Dendritic cell treated with granulocyte-macrophage colony-stimulating factor and Interleukin-4, amounts not matched to agents 40 ng/mL and 50 ng/mL, for 4 days (primary cell): ENCODE measurements at regions not wholly inside any gene's neighbourhood (a gene's known extent, or its start where the extent isn't known, plus 50 kb on each side); places are given as distances from the start of the nearest gene placed in this dataset.

Experiments
- H3K27ac Mint-ChIP-seq: one replicate; pipeline ENCODE4 v1.8.0; 2022; ENCODE audit warnings: mild to moderate bottlenecking, mixed read lengths
- H3K27me3 Mint-ChIP-seq: one replicate; pipeline ENCODE4 v1.8.0; 2022; ENCODE audit warnings: mild to moderate bottlenecking, mixed read lengths
- H3K36me3 Mint-ChIP-seq: one replicate; pipeline ENCODE4 v1.8.0; 2022; ENCODE audit warnings: low read depth, mixed read lengths
- H3K4me1 Mint-ChIP-seq: one replicate; pipeline ENCODE4 v1.8.0; 2022; ENCODE audit warnings: low read depth, mixed read lengths
- H3K4me3 Mint-ChIP-seq: one replicate; pipeline ENCODE4 v1.8.0; 2022; ENCODE audit warnings: mild to moderate bottlenecking, moderate library complexity, mixed read lengths
- H3K9me3 Mint-ChIP-seq: one replicate; pipeline ENCODE4 v1.8.0; 2022; ENCODE audit warnings: mixed read lengths
- intact Hi-C: fragments of 100-400 bp; cut with micrococcal nuclease; formaldehyde crosslinking; loops from one replicate; pipeline ENCODE4 v1.15.0; 2022

GRCh38 chr2:12818416-12819102, 101.8 kb downstream of the TRIB2 start:
- Mint-ChIP-seq H3K36me3 (no peaks in the 10 kb centered on the region), H3K27me3 (peaks cover 13% of the 10 kb centered on the region), H3K4me3 (no peak overlapping the region), H3K27ac (no peak overlapping the region), H3K4me1 (peaks cover 21% of the 10 kb centered on the region), H3K9me3 (no peaks in the 10 kb centered on the region)
- intact Hi-C loops, result no loop called here

- H3K27me3 Mint-ChIP-seq, result peaks cover 17% of the 10 kb centered on the region
- H3K27ac Mint-ChIP-seq, result no peak overlapping the region
- intact Hi-C loops, result no loop called here
- H3K4me1 Mint-ChIP-seq, result peaks cover 21% of the 10 kb centered on the region
- H3K4me3 Mint-ChIP-seq, result no peak overlapping the region
- no peaks in the 10 kb centered on the region for H3K36me3 Mint-ChIP-seq
- no peaks in the 10 kb centered on the region for H3K9me3 Mint-ChIP-seq
Measured at GRCh38 chr2:12819103-12819475, 102.4 kb downstream of the TRIB2 start.

GRCh38 chr2:12819721-12820120, 103.0 kb downstream of the TRIB2 start:
- H3K4me1 Mint-ChIP-seq, result peaks cover 21% of the 10 kb centered on the region
- intact Hi-C loops, result no loop called here
- no peaks in the 10 kb centered on the region for H3K36me3 Mint-ChIP-seq
- no peak overlapping the region for H3K4me3 Mint-ChIP-seq
- H3K27me3 Mint-ChIP-seq, result peaks cover 19% of the 10 kb centered on the region
- no peaks in the 10 kb centered on the region for H3K9me3 Mint-ChIP-seq
- no peak overlapping the region for H3K27ac Mint-ChIP-seq

GRCh38 chr2:12821656-12822055, 104.9 kb downstream of the TRIB2 start:
- Mint-ChIP-seq H3K27ac (no peak overlapping the region), H3K4me3 (no peak overlapping the region), H3K4me1 (peaks cover 21% of the 10 kb centered on the region), H3K36me3 (no peaks in the 10 kb centered on the region), H3K9me3 (no peaks in the 10 kb centered on the region), H3K27me3 (peaks cover 23% of the 10 kb centered on the region)
- intact Hi-C loops, result no loop called here

- Mint-ChIP-seq H3K4me3 (no peak overlapping the region), H3K4me1 (peaks cover 7% of the 10 kb centered on the region), H3K27me3 (peaks cover 26% of the 10 kb centered on the region), H3K36me3 (no peaks in the 10 kb centered on the region), H3K9me3 (no peaks in the 10 kb centered on the region), H3K27ac (no peak overlapping the region)
- intact Hi-C loops, result no loop called here
Measured at GRCh38 chr2:12824351-12824777, 107.6 kb downstream of the TRIB2 start.

GRCh38 chr2:12824778-12825379, 108.1 kb downstream of the TRIB2 start:
- Mint-ChIP-seq H3K27ac (no peak overlapping the region), H3K4me3 (no peak overlapping the region), H3K4me1 (peaks cover 1% of the 10 kb centered on the region), H3K27me3 (peaks cover 28% of the 10 kb centered on the region), H3K9me3 (no peaks in the 10 kb centered on the region), H3K36me3 (no peaks in the 10 kb centered on the region)
- intact Hi-C loops, result no loop called here

GRCh38 chr2:12826781-12827180, 110.0 kb downstream of the TRIB2 start:
- no peak overlapping the region for H3K27ac Mint-ChIP-seq
- H3K27me3 Mint-ChIP-seq, result peaks cover 25% of the 10 kb centered on the region
- H3K4me1 Mint-ChIP-seq, result no peaks in the 10 kb centered on the region
- no peaks in the 10 kb centered on the region for H3K9me3 Mint-ChIP-seq
- intact Hi-C loops, result no loop called here
- no peaks in the 10 kb centered on the region for H3K36me3 Mint-ChIP-seq
- no peak overlapping the region for H3K4me3 Mint-ChIP-seq

GRCh38 chr2:12827721-12828120, 111.0 kb downstream of the TRIB2 start:
- H3K4me3 Mint-ChIP-seq, result no peak overlapping the region
- H3K36me3 Mint-ChIP-seq, result no peaks in the 10 kb centered on the region
- no peak overlapping the region for H3K27ac Mint-ChIP-seq
- H3K27me3 Mint-ChIP-seq, result peaks cover 20% of the 10 kb centered on the region
- intact Hi-C loops, result no loop called here
- H3K9me3 Mint-ChIP-seq, result no peaks in the 10 kb centered on the region
- no peaks in the 10 kb centered on the region for H3K4me1 Mint-ChIP-seq

- intact Hi-C loops, result no loop called here
- H3K27me3 Mint-ChIP-seq, result peaks cover 15% of the 10 kb centered on the region
- no peaks in the 10 kb centered on the region for H3K36me3 Mint-ChIP-seq
- no peak overlapping the region for H3K4me3 Mint-ChIP-seq
- H3K27ac Mint-ChIP-seq, result no peak overlapping the region
- H3K9me3 Mint-ChIP-seq, result no peaks in the 10 kb centered on the region
- H3K4me1 Mint-ChIP-seq, result no peaks in the 10 kb centered on the region
Measured at GRCh38 chr2:12828980-12829379, 112.2 kb downstream of the TRIB2 start.

GRCh38 chr2:12831016-12831415, 114.3 kb downstream of the TRIB2 start:
- Mint-ChIP-seq H3K4me3 (no peak overlapping the region), H3K27me3 (peaks cover 11% of the 10 kb centered on the region), H3K27ac (no peak overlapping the region), H3K36me3 (no peaks in the 10 kb centered on the region), H3K4me1 (no peaks in the 10 kb centered on the region), H3K9me3 (no peaks in the 10 kb centered on the region)
- intact Hi-C loops, result no loop called here

GRCh38 chr2:12834239-12834638, 117.5 kb downstream of the TRIB2 start:
- H3K4me1 Mint-ChIP-seq, result no peaks in the 10 kb centered on the region
- intact Hi-C loops, result no loop called here
- H3K27me3 Mint-ChIP-seq, result peaks cover 6% of the 10 kb centered on the region
- no peak overlapping the region for H3K27ac Mint-ChIP-seq
- H3K9me3 Mint-ChIP-seq, result no peaks in the 10 kb centered on the region
- H3K36me3 Mint-ChIP-seq, result no peaks in the 10 kb centered on the region
- no peak overlapping the region for H3K4me3 Mint-ChIP-seq

- Mint-ChIP-seq H3K27me3 (peaks cover 6% of the 10 kb centered on the region), H3K4me3 (no peak overlapping the region), H3K9me3 (no peaks in the 10 kb centered on the region), H3K4me1 (no peaks in the 10 kb centered on the region), H3K36me3 (no peaks in the 10 kb centered on the region), H3K27ac (no peak overlapping the region)
- intact Hi-C loops, result no loop called here
Measured at GRCh38 chr2:12835733-12836132, 119.0 kb downstream of the TRIB2 start.

- no peak overlapping the region for H3K4me3 Mint-ChIP-seq
- intact Hi-C loops, result no loop called here
- H3K36me3 Mint-ChIP-seq, result no peaks in the 10 kb centered on the region
- no peaks in the 10 kb centered on the region for H3K4me1 Mint-ChIP-seq
- no peak overlapping the region for H3K27ac Mint-ChIP-seq
- no peaks in the 10 kb centered on the region for H3K9me3 Mint-ChIP-seq
- H3K27me3 Mint-ChIP-seq, result peaks cover 20% of the 10 kb centered on the region
Measured at GRCh38 chr2:12839339-12839738, 122.6 kb downstream of the TRIB2 start.

- Mint-ChIP-seq H3K4me3 (no peak overlapping the region), H3K27me3 (peaks cover 21% of the 10 kb centered on the region), H3K27ac (no peak overlapping the region), H3K9me3 (no peaks in the 10 kb centered on the region), H3K36me3 (no peaks in the 10 kb centered on the region), H3K4me1 (no peaks in the 10 kb centered on the region)
- intact Hi-C loops, result no loop called here
Measured at GRCh38 chr2:12841021-12841420, 124.3 kb downstream of the TRIB2 start.

- Mint-ChIP-seq H3K9me3 (no peaks in the 10 kb centered on the region), H3K4me3 (no peak overlapping the region), H3K27me3 (peaks cover 21% of the 10 kb centered on the region), H3K4me1 (no peaks in the 10 kb centered on the region), H3K36me3 (no peaks in the 10 kb centered on the region), H3K27ac (no peak overlapping the region)
- intact Hi-C loops, result no loop called here
Measured at GRCh38 chr2:12842917-12843316, 126.2 kb downstream of the TRIB2 start.
